PC-9 (cell line): ENCODE measurements at regions not wholly inside any gene's neighbourhood (a gene's known extent, or its start where the extent isn't known, plus 50 kb on each side); places are given as distances from the start of the nearest gene placed in this dataset.

Source experiments
- CTCF ChIP-seq: fragments of 200-600 bp; sonication (generic); conservative IDR thresholded peaks from 2 replicates; pipeline ENCODE4 v1.6.1; 2017; ENCODE audit warnings: mixed run types, antibody characterized with exemption, mild to moderate bottlenecking, moderate library complexity
- EZH2 ChIP-seq: fragments of 200-600 bp; sonication (generic); IDR thresholded peaks from 2 replicates; pipeline ENCODE4 v1.8.0; 2017; ENCODE audit warnings: antibody characterized with exemption, low read depth

- no peak for TF ChIP-seq EZH2
- TF ChIP-seq CTCF = no peak
These were observed 195.1 kb downstream of the TXNL1 start for GRCh38 chr18:56443166-56443907.
